ENCODE measurements at regions not wholly inside any gene's neighbourhood (a gene's known extent, or its start where the extent isn't known, plus 50 kb on each side); places are given as distances from the start of the nearest gene placed in this dataset.

DNA sequence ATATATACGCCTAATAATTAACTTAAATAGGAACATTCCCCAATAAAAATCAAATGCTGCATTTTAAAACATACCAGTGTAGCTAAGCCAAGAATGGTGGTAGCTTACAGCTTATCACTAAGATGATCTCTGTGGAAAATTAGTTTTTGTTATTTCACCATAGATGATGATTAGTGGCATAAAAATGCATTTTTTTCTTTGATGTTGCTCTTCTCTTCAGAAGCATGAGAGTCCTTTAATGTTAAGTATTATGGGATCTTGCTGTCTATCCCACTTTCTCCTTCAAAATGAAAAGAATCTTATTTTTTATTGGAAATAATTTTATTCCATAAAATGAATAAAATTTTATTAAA is 731.0 kb downstream of the SLITRK1 start:
- H3K27ac ChIP-seq (ENCODE audit: control insufficient read depth, insufficient read depth) = no peak overlapping the region
- in situ Hi-C loops (cut with MboI) = no loop called here
- ChIA-PET POLR2A (no interaction called here), SMC1A (ENCODE audit: uncharacterized antibody, unreplicated experiment) (no interaction called here), RAD21 (ENCODE audit: unreplicated experiment) (no interaction called here), CTCF (no interaction called here)
- WGBS (ENCODE audit: insufficient coverage, insufficient replicate concordance, low lambda C conversion rate, missing lambda C conversion rate) = 0% methylated on average over 1 of the region's 1 CpG
- DNase-seq (ENCODE audit: low read depth, low spot score) = no peak
- no peaks in the 10 kb centered on the region for H3K36me3 ChIP-seq (ENCODE audit: control insufficient read depth in 2 of 2, insufficient read depth in 2 of 2, low read length in 1 of 2)
- no peak overlapping the region for H2AFZ ChIP-seq (ENCODE audit: control insufficient read depth, low read depth, low read length)
- ATAC-seq = no peak
- H3K79me2 ChIP-seq (ENCODE audit: control insufficient read depth, insufficient read depth, low read length) = no peaks in the 10 kb centered on the region
- FAIRE-seq = no peak
- H3K4me1 ChIP-seq (ENCODE audit: control insufficient read depth, insufficient read depth, low read length) = no peaks in the 10 kb centered on the region
- no peak overlapping the region for H3K4me3 ChIP-seq
- no peak for TF ChIP-seq SMAD1 (IDR thresholded peaks at IDR 0.05; ENCODE audit: low read depth, partially characterized antibody)
- TF ChIP-seq EED (IDR thresholded peaks at IDR 0.05; ENCODE audit: low read depth) = no peak
- TF ChIP-seq TCF7 (IDR thresholded peaks at IDR 0.05; ENCODE audit: borderline replicate concordance) = no peak
- intact Hi-C loops (cut with micrococcal nuclease; ENCODE audit: unreplicated experiment) = no loop called here
- H3K4me2 ChIP-seq (ENCODE audit: control insufficient read depth, insufficient read depth) = no peak overlapping the region
- H3K9me3 ChIP-seq (replicated peaks; ENCODE audit: control insufficient read depth, insufficient read depth, low read length) = no peaks in the 10 kb centered on the region
- no peak overlapping the region for H3K9ac ChIP-seq (ENCODE audit: control insufficient read depth, insufficient read depth, low read length)
- BruUV-seq (replicated peaks) = no TSS peak
- H3K27me3 ChIP-seq (replicated peaks in 1 of 2; ENCODE audit: control insufficient read depth in 2 of 2, insufficient read depth in 2 of 2, low read length in 1 of 2) = no peaks in the 10 kb centered on the region
- no peaks in the 10 kb centered on the region for H4K20me1 ChIP-seq (ENCODE audit: control insufficient read depth, insufficient read depth)

DNA sequence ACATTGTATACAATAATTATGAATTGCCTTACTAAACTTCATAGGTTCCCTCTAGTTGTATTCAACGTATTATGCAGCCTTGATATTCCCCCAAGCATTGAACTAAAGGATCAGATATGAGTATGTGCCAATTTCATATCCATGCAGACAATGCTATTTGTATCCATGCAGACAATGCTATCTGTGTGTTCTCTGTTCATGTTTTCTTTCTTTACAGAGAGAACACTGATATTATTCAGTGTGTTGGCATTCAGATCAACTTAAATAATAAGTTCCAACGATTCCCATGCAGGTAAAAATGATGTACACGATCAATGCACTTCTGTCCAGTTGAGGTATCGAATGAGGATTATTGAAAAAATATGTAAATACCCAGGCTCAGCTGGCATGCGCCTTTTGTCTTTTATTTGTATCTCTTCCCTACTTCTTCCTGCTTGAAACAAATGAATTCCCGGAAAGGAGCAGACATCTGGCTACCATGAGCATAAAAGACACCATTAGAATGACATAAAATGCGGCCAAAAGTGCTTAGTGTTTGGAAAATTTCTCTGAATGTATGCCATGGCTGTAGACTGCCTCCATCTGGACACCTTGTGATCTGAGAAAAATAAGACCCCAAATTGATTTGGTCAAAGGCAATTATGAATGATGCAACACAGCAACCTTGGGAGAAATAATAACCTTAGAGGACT is 731.5 kb downstream of the SLITRK1 start:
- Histone ChIP-seq H3K9me3 (replicated peaks; ENCODE audit: control insufficient read depth, insufficient read depth, low read length) (no peaks in the 10 kb centered on the region), H3K27ac (ENCODE audit: control insufficient read depth, insufficient read depth) (no peak overlapping the region), H3K27me3 (replicated peaks in 1 of 2; ENCODE audit: control insufficient read depth in 2 of 2, insufficient read depth in 2 of 2, low read length in 1 of 2) (no peaks in the 10 kb centered on the region), H3K9ac (ENCODE audit: control insufficient read depth, insufficient read depth, low read length) (no peak overlapping the region), H3K36me3 (ENCODE audit: control insufficient read depth in 2 of 2, insufficient read depth in 2 of 2, low read length in 1 of 2) (no peaks in the 10 kb centered on the region), H2AFZ (ENCODE audit: control insufficient read depth, low read depth, low read length) (no peak overlapping the region), H3K4me2 (ENCODE audit: control insufficient read depth, insufficient read depth) (no peak overlapping the region), H3K4me1 (ENCODE audit: control insufficient read depth, insufficient read depth, low read length) (no peaks in the 10 kb centered on the region), H3K4me3 (no peak overlapping the region), H4K20me1 (ENCODE audit: control insufficient read depth, insufficient read depth) (no peaks in the 10 kb centered on the region), H3K79me2 (ENCODE audit: control insufficient read depth, insufficient read depth, low read length) (no peaks in the 10 kb centered on the region)
- SMC1A ChIA-PET (ENCODE audit: uncharacterized antibody, unreplicated experiment) = no interaction called here
- WGBS (ENCODE audit: insufficient coverage, insufficient replicate concordance, low lambda C conversion rate, missing lambda C conversion rate) = 3% methylated on average over 7 of the region's 7 CpGs
- POLR2A ChIA-PET = no interaction called here
- intact Hi-C loops (cut with micrococcal nuclease; ENCODE audit: unreplicated experiment) (no loop called here), in situ Hi-C loops (cut with MboI) (no loop called here)
- no peak for ATAC-seq
- no TSS peak for BruUV-seq (replicated peaks)
- no peak for FAIRE-seq
- TF ChIP-seq, protein P1, sequence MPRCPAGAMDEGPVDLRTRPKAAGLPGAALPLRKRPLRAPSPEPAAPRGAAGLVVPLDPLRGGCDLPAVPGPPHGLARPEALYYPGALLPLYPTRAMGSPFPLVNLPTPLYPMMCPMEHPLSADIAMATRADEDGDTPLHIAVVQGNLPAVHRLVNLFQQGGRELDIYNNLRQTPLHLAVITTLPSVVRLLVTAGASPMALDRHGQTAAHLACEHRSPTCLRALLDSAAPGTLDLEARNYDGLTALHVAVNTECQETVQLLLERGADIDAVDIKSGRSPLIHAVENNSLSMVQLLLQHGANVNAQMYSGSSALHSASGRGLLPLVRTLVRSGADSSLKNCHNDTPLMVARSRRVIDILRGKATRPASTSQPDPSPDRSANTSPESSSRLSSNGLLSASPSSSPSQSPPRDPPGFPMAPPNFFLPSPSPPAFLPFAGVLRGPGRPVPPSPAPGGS (IDR thresholded peaks at IDR 0.05; ENCODE audit: borderline replicate concordance, insufficient read depth, low read depth, low read length, poor library complexity, severe bottlenecking) = no peak
- TF ChIP-seq RCOR1 (conservative IDR thresholded peaks at IDR 0.05; ENCODE audit: low read depth, low read length) = no peak
- TF ChIP-seq POLR2A (IDR thresholded peaks at IDR 0.05; ENCODE audit: low read depth, low read length) = no peak
- no peak for TF ChIP-seq RELA (IDR thresholded peaks at IDR 0.05; ENCODE audit: borderline replicate concordance, partially characterized antibody)
- no peak for TF ChIP-seq MYB (IDR thresholded peaks at IDR 0.05; ENCODE audit: borderline replicate concordance, low read depth, low read length)
- RAD21 ChIA-PET (ENCODE audit: unreplicated experiment) = no interaction called here
- CTCF ChIA-PET = no interaction called here
- no peak for DNase-seq (ENCODE audit: low read depth, low spot score)

Data from GM12878 (cell line).